Ovary (tissue), 3 donors: ENCODE measurements at regions not wholly inside any gene's neighbourhood (a gene's known extent, or its start where the extent isn't known, plus 50 kb on each side); places are given as distances from the start of the nearest gene placed in this dataset.

Source experiments
- CTCF ChIP-seq, 3 donors: fragments of 450-650 bp in 2 of 3; fragments of 200-600 bp in 1 of 3; IDR thresholded peaks; one replicate each; pipeline versions ENCODE4 v1.5.1 to v1.8.0; 2016 to 2022; ENCODE audit warnings: antibody characterized with exemption in 3 of 3, mild to moderate bottlenecking in 1 of 3
- EP300 ChIP-seq: sonication (generic); formaldehyde crosslinking; IDR thresholded peaks from one replicate; pipeline ENCODE4 v1.6.1; 2017; ENCODE audit warnings: antibody characterized with exemption
- POLR2A ChIP-seq: fragments of 450-650 bp; IDR thresholded peaks from one replicate; pipeline ENCODE4 v1.6.1; 2017; ENCODE audit warnings: antibody characterized with exemption, mild to moderate bottlenecking, moderate library complexity
- donor health status: DM: no; HTN: no; CAD: no.

GRCh38 chr5:104049752-104050151, 487.2 kb upstream of the NUDT12 start:
- no peak for TF ChIP-seq CTCF (IDR thresholded peaks at IDR 0.05)
- TF ChIP-seq POLR2A = no peak
- TF ChIP-seq EP300 = no peak
